ENCODE measurements at regions not wholly inside any gene's neighbourhood (a gene's known extent, or its start where the extent isn't known, plus 50 kb on each side); places are given as distances from the start of the nearest gene placed in this dataset.

- no peak for DNase-seq
These were observed 427.4 kb downstream of the TTLL7 start for GRCh38 chr1:83571536-83571935.

DNA sequence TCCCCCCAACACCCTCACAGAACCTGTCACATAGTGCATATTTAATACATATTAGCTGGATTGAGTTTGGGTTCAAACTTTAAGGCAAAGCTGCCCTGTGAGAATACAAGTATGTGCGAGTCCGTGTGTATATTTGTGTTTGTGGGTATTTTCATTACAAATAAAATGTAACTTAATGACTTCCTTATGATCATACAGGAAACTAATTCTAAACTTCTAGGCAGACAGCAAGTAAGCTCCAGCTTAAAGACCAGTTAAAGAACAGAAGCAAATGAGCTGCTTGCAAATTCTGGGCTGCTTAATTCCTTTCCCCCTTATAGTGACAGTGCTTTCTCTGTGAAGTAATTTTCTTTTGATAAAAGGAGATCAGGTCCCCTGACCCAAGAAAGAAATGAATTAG lies 437.6 kb downstream of the TTLL7 start:
- DNase-seq: no peak

- no peak for DNase-seq
These were observed 439.6 kb downstream of the TTLL7 start for GRCh38 chr1:83559129-83559840.

DNA sequence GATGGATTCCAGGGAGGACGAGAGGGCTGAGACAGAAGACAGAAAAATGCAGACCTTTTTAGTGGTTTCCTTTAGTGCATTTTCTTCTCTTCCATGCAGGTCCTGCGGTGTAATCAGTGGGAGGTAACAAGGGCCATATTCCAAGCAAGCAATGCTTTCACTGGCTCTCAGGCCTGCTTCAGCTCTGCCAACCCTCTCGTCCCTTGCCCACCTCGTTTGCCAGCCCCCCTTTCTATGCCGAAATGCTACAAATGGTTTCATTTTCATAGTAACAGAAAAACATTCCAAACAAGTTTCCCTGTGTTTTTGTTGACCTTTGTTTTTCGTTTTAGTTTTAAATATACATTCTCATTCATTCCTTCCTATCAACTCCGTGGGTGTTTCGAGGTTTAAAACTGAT lies 443.1 kb downstream of the TTLL7 start:
- no peak for DNase-seq

- no peak for DNase-seq
These were observed 444.8 kb downstream of the TTLL7 start for GRCh38 chr1:83554174-83554573.

DNA sequence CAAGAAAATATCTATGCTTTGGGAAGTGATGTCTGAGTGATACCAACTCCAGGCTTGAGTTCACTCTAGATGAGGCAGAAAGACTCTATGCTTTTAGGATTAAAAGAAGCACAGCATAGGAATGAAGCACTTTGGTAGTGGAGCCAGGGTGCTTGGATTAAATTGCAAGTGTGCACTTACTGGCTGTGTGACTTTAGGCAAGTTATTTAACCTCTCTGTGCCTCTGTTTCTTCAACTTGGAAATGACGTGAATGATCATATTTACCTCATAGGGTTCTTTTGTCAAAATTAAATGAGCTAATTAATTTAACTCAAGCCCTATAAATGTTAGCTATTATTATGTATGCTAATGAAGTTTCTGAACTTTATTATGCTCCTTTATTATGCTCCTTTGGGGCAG lies 446.1 kb downstream of the TTLL7 start:
- no peak for DNase-seq

DNA sequence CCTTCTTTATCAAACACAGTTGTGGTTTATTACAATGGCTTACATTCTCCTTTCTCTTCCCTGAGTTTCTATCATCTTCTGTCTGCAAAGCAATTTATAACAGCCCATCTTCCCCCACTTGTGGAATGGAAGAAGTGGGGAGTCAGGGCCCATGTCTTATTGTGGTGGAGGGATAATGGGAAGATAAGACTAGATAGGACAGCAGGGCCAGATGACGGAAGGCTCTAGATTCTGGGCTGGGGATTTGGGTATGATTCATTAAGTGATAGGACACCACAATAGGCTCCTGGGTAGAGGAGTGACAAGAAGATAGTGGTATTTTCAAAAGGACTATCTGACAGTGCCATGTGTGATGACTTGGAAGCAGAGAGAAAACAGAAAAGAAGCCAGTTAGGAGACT lies 450.6 kb downstream of the TTLL7 start:
- DNase-seq: no peak

DNA sequence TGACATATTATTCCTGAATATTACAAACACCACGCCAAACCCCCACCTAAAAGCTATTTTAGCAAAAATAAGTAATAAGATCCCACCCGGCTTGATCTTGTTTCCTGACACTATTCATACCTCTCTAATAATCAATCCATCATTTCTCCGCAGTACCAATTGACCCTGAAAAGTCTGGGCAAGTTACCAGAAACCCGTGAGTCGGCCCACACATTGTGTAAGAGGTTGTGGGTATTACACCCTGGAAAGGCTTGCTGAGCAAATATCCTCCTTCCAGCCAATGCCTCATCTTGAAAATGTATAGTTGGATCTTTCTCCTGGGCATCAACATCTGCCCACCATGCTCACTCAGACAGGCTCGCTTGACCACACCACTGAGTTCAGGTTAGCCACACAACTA lies 451.0 kb downstream of the TTLL7 start:
- no peak for DNase-seq

GRCh38 chr1:83546874-83547273 lies 452.1 kb downstream of the TTLL7 start:
- DNase-seq: no peak

GRCh38 chr1:83545066-83545862 lies 453.7 kb downstream of the TTLL7 start:
- DNase-seq: no peak

- DNase-seq: no peak
These were observed 455.5 kb downstream of the TTLL7 start for GRCh38 chr1:83543222-83543973.

GRCh38 chr1:83531521-83532309 lies 467.2 kb downstream of the TTLL7 start:
- no peak for DNase-seq

- no peak for DNase-seq
These were observed 468.4 kb downstream of the TTLL7 start for GRCh38 chr1:83530506-83530905.

DNA sequence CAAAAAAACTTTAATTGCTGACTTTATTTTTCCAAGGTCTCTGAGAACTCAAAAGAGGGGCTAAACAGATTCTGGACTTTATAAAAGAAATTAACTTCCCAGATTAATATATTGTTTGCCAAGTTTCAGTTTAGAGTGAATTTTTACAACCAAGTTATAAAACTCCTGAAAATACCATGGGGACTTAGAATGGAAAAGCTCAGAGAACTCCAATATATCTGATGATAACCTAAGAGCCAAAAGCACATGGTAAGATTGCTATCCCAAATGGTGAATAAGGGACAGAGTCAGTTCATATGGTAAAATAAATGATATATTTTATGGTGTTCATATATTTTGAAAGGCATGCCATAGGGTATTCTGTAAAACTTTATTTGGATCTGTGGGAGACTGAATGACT lies 470.9 kb downstream of the TTLL7 start:
- DNase-seq: peak; percentile 44

GRCh38 chr1:83520797-83521196 lies 478.1 kb downstream of the TTLL7 start:
- no peak for DNase-seq

DNA sequence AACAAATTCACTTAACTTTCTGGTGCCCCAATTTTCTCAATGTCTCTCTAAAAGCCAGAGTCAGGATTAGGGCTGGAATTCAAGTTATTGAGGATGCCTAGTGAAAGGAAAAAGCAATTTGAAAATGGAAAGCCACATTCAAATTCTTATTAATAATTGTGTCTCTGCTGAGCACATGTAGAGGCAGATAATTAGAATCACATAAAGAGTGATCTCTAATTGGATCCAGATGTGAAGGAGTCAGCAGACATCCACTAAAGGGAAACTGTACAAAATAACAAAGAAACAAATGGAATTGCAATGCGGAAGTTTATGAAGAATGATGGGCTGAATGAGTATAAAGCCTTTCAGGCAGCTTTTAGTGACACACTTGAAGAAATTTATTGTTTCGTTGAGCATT lies 482.6 kb downstream of the TTLL7 start:
- no peak for DNase-seq

- no peak for DNase-seq
These were observed 483.3 kb downstream of the TTLL7 start for GRCh38 chr1:83515578-83516154.

DNA sequence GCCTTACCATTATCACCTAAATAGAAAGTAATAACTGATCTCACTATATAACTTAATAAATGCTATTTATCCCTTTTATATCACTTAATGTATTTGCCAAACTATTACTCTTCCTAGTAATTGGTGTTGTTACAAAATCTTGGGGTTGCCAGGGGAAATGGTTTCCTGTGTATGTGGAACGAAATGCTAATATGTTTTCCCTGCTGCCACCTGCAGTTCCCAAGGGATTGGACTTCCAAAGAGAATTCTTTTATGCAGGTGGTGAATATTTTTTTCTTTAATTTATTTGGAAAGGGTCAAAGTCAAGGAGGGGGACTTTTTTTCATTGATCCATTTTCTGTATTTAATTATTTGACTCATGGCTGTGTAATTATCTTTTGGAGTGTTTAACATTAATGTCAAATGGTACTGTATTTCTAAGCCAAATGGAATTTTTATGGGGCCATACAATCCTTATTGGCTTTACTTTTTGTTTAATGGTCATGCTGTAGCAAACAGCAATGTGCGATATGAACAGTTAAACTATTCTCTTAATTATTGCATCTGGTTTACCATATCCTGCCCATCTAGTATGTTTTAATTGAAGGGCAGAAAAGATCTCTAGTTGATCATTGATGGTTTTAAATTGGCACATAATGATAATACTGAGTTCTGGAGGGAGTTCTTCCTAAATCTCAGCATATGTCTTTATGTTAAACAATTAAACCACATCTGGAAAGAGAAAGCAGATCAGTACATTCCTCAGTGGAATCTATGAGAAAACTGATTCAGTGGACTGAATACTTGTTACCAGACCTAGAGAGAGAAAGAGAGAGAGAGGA lies 486.3 kb downstream of the TTLL7 start:
- DNase-seq: no peak

- no peak for DNase-seq
These were observed 487.7 kb downstream of the TTLL7 start for GRCh38 chr1:83511146-83511726.

DNA sequence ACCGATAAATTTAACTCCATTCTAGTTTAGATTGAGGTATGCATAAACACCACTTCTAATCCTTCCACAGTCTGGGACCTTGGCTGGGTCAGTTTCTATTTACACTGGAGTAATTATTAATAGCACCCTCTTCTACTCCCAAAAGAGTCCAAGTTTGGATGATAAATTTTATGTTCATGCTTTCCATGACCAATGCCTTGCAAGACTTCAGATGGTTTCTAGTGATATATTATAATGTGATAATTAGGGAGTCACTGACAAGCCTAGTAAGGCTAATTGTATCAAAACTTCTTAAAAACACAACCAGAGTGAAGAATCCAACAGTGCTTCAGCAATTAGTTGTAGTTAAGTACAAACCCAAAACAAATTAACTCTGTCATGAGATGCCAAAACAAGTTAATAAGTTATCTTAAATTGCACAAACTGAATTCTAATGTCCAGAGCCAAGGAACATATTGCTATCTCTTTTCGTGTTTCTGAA lies 489.6 kb downstream of the TTLL7 start:
- DNase-seq: no peak
